HepG2 (cell line): ENCODE measurements at regions not wholly inside any gene's neighbourhood (a gene's known extent, or its start where the extent isn't known, plus 50 kb on each side); places are given as distances from the start of the nearest gene placed in this dataset.

Experiments
- ATAC-seq: fragments of 200-7000 bp; cut with Tn5 transposase; 3 replicates; pipeline ENCODE4 v1.9.1; 2020; ENCODE audit warnings: mild to moderate bottlenecking, moderate library complexity
- BruUV-seq: library from RNA; stranded (reverse); fragments of 400-500 nt; replicated peaks from 2 replicates; lab custom pipeline; 2021; lab: Mats Ljungman, UMichigan
- CTCF ChIA-PET: fragments of 300-600 bp; formaldehyde crosslinking; extraction: SDS; loops from one replicate; lab custom pipeline; 2021; ENCODE audit warnings: low total read pairs, inconsistent platforms, low intra/inter-chr PET ratio; lab: Yijun Ruan, JAX
- POLR2A ChIA-PET: fragments of 350-600 bp; sonication (Branson Sonifier 250); formaldehyde crosslinking; loops from one replicate; lab custom pipeline; 2020; ENCODE audit warnings: antibody characterized with exemption, inconsistent platforms; lab: Yijun Ruan, JAX
- DNase-seq: peaks from one replicate; pipeline ENCODE4 v3.0.0-alpha.2; 2015; ENCODE audit warnings: low spot score
- FAIRE-seq: peaks from 3 replicates; lab custom pipeline; 2011; peaks lifted over from hg19 to GRCh38; lab: Jason Lieb, UNC
- H2AFZ ChIP-seq: one replicate; pipeline ENCODE4 v1.6.1; 2011; ENCODE audit warnings: low read length, inconsistent platforms
- H3K27ac ChIP-seq: fragments of 300-600 bp; 3 replicates; pipeline ENCODE4 v1.8.0; 2011; ENCODE audit warnings: mixed run types, mild to moderate bottlenecking, mixed read lengths, low read length, inconsistent platforms; ENCODE audit not compliant: insufficient read depth; ENCODE audit errors: extremely low read length
- H3K27me3 ChIP-seq, 2 experiments: fragments of 200-600 bp in 1 of 2; 2 replicates in 1 of 2; 3 replicates in 1 of 2; pipeline versions ENCODE4 v1.6.0 to v1.8.0; 2011; ENCODE audit warnings: low read length in 2 of 2, mild to moderate bottlenecking in 2 of 2, moderate library complexity in 2 of 2, inconsistent platforms in 1 of 2; ENCODE audit not compliant: insufficient read depth in 2 of 2, control insufficient read depth in 1 of 2
- H3K36me3 ChIP-seq, 2 experiments: fragments of 200-600 bp in 1 of 2; replicated peaks in 1 of 2; 2 replicates in 1 of 2; 3 replicates in 1 of 2; pipeline versions ENCODE4 v1.5.1 to v1.8.0; 2011; ENCODE audit warnings: low read length in 2 of 2, inconsistent platforms in 1 of 2; ENCODE audit not compliant: insufficient read depth in 2 of 2, control insufficient read depth in 1 of 2
- H3K4me1 ChIP-seq: 2 replicates; pipeline ENCODE4 v1.5.1; 2012; ENCODE audit warnings: low read length, inconsistent platforms; ENCODE audit not compliant: insufficient read depth
- H3K4me2 ChIP-seq: 2 replicates; pipeline ENCODE4 v1.6.0; 2011; ENCODE audit warnings: low read depth, low read length, inconsistent platforms
- H3K4me3 ChIP-seq, 3 experiments: fragments of 200-600 bp in 1 of 3; sonication (generic), shearing (Covaris generic) in 1 of 3; replicated peaks in 1 of 3; 2 replicates each; pipeline ENCODE4 v1.5.1; 2011 to 2016; ENCODE audit warnings: low read length in 3 of 3, inconsistent platforms in 2 of 3, low read depth in 2 of 3, mild to moderate bottlenecking in 2 of 3, control low read depth in 1 of 3, mixed read lengths in 1 of 3; ENCODE audit not compliant: insufficient read depth in 1 of 3
- H3K79me2 ChIP-seq: one replicate; pipeline ENCODE4 v1.6.1; 2011; ENCODE audit warnings: low read length, inconsistent platforms; ENCODE audit not compliant: insufficient read depth
- H3K9ac ChIP-seq: 2 replicates; pipeline ENCODE4 v1.6.0; 2011; ENCODE audit warnings: mild to moderate bottlenecking, low read depth, low read length, inconsistent platforms; ENCODE audit not compliant: insufficient read depth
- H3K9me3 ChIP-seq: 2 replicates; pipeline ENCODE4 v1.5.1; 2012; ENCODE audit warnings: mild to moderate bottlenecking, low read length
- H4K20me1 ChIP-seq: 2 replicates; pipeline ENCODE4 v1.6.0; 2011; ENCODE audit warnings: inconsistent platforms, mild to moderate bottlenecking, low read length, moderate library complexity; ENCODE audit not compliant: insufficient read depth
- CREB1 ChIP-seq, 2 experiments: fragments of 450-650 bp in 1 of 2; IDR thresholded peaks; 2 replicates each; pipeline ENCODE4 v1.6.1; 2016 to 2017; ENCODE audit warnings: control low read depth in 1 of 2, mild to moderate bottlenecking in 1 of 2, missing compliant biosample characterization in 1 of 2, missing genetic modification characterization in 1 of 2
- FOXP1 ChIP-seq, 2 experiments: fragments of 450-650 bp in 1 of 2; IDR thresholded peaks; 2 replicates each; pipeline ENCODE4 v1.6.1; 2017 to 2018; ENCODE audit warnings: antibody characterized with exemption in 1 of 2
- IRF2 ChIP-seq: IDR thresholded peaks from 2 replicates; pipeline ENCODE4 v1.6.1; 2018; ENCODE audit warnings: missing genetic modification reagents, missing compliant biosample characterization
- RARG ChIP-seq: sonication (generic); formaldehyde crosslinking; IDR thresholded peaks from 2 replicates; pipeline ENCODE4 v1.4.0; 2020; ENCODE audit warnings: low read depth, mild to moderate bottlenecking, missing genetic modification reagents
- RELA ChIP-seq: sonication (generic); formaldehyde crosslinking; IDR thresholded peaks from 2 replicates; pipeline ENCODE4 v1.4.0; 2020; ENCODE audit warnings: missing genetic modification reagents
- SIN3B ChIP-seq: fragments of 150-350 bp; IDR thresholded peaks from 2 replicates; pipeline ENCODE4 v1.6.1; 2014; ENCODE audit warnings: low read length
- SMAD3 ChIP-seq: sonication (generic); formaldehyde crosslinking; IDR thresholded peaks from 2 replicates; pipeline ENCODE4 v1.4.0; 2020; ENCODE audit warnings: missing genetic modification reagents
- SNAPC5 ChIP-seq: sonication (generic); formaldehyde crosslinking; IDR thresholded peaks from 2 replicates; pipeline ENCODE4 v1.8.1; 2023; ENCODE audit warnings: mild to moderate bottlenecking, missing genetic modification reagents, borderline replicate concordance
- THAP9 ChIP-seq: sonication (generic); formaldehyde crosslinking; IDR thresholded peaks from 2 replicates; pipeline ENCODE4; 2020; ENCODE audit warnings: missing genetic modification reagents, mild to moderate bottlenecking, borderline replicate concordance
- TIGD3 ChIP-seq: sonication (generic); formaldehyde crosslinking; IDR thresholded peaks from 2 replicates; pipeline ENCODE4 v1.5.1; 2020; ENCODE audit warnings: mild to moderate bottlenecking, missing genetic modification reagents, borderline replicate concordance
- ZFP36 ChIP-seq: fragments of 150-350 bp; IDR thresholded peaks from 2 replicates; pipeline ENCODE4 v1.6.1; 2018; ENCODE audit warnings: borderline replicate concordance, low read length, low read depth; ENCODE audit not compliant: partially characterized antibody
- ZNF251 ChIP-seq: sonication (generic); formaldehyde crosslinking; IDR thresholded peaks from 2 replicates; pipeline ENCODE4 v1.9.0; 2021; ENCODE audit warnings: mild to moderate bottlenecking, missing genetic modification reagents
- ZNF772 ChIP-seq: sonication (generic); formaldehyde crosslinking; IDR thresholded peaks from 2 replicates; pipeline ENCODE4 v1.5.0; 2020; ENCODE audit warnings: mild to moderate bottlenecking, missing genetic modification reagents
- ZNF773 ChIP-seq: sonication (generic); formaldehyde crosslinking; IDR thresholded peaks from 2 replicates; pipeline ENCODE4 v1.4.0; 2020; ENCODE audit warnings: missing genetic modification reagents, borderline replicate concordance
- ZNF788 ChIP-seq: sonication (generic); formaldehyde crosslinking; IDR thresholded peaks from 2 replicates; pipeline ENCODE4 v1.5.0; 2020; ENCODE audit warnings: mild to moderate bottlenecking, missing genetic modification reagents, borderline replicate concordance
- ZSCAN20 ChIP-seq: sonication (generic); formaldehyde crosslinking; IDR thresholded peaks from 2 replicates; pipeline ENCODE4 v1.4.0; 2020; ENCODE audit warnings: missing genetic modification reagents, mild to moderate bottlenecking, borderline replicate concordance
- WGBS: methylation state at CpG from one replicate; pipeline ENCODE4 v1.1.6; 2017; ENCODE audit warnings: low lambda C conversion rate; 5-methylcytosine and 5-hydroxymethylcytosine counted together
- in situ Hi-C: cut with HindIII; loops from 2 replicates; pipeline ENCODE4 v1.10.0; 2017; ENCODE audit warnings: low pct_unique_long_range_greater_than_20kb; ENCODE audit not compliant: extremely low pct_ligation_motif_present
- intact Hi-C: fragments of 100-400 bp; cut with micrococcal nuclease; formaldehyde crosslinking; loops from one replicate; pipeline ENCODE4 v1.10.0; 2022; ENCODE audit not compliant: unreplicated experiment

- CTCF ChIA-PET = no interaction called here
- FAIRE-seq = no peak
- no TSS peak for BruUV-seq
Measured at GRCh38 chr9:126084696-126085095, 241.9 kb upstream of the MVB12B start.

GRCh38 chr9:126085170-126085569, 241.5 kb upstream of the MVB12B start:
- no peak for TF ChIP-seq ZNF251
- no peak for TF ChIP-seq THAP9 (CRISPR knock-in tag)
- TF ChIP-seq ZNF788 (CRISPR knock-in tag) = no peak
- TF ChIP-seq RELA (CRISPR knock-in tag) = no peak
- no peak for TF ChIP-seq FOXP1 (IDR thresholded peaks at IDR 0.05)
- TF ChIP-seq FOXP1 (CRISPR knock-in tag; IDR thresholded peaks at IDR 0.05) = no peak
- TF ChIP-seq ZFP36 = no peak
- no peak for TF ChIP-seq ZNF772 (CRISPR knock-in tag)
- no peak for TF ChIP-seq SNAPC5 (CRISPR knock-in tag)
- TF ChIP-seq RARG (CRISPR knock-in tag) = no peak
- no peak for TF ChIP-seq SIN3B

More at GRCh38 chr9:126084696-126085095, 241.9 kb upstream of the MVB12B start:
- Histone ChIP-seq H3K4me1 (no peaks in the 10 kb centered on the region), H3K4me3 (no peak overlapping the region), H3K4me2 (no peak overlapping the region), H3K27me3 (no peaks in the 10 kb centered on the region; a peak in 1 of 5 replicates)
- intact Hi-C loops = no loop called here
- no peak for TF ChIP-seq IRF2 (CRISPR knock-in tag)
- no peak for TF ChIP-seq TIGD3
- no peak for TF ChIP-seq SMAD3 (CRISPR knock-in tag)
- TF ChIP-seq ZNF773 (CRISPR knock-in tag) = no peak
- TF ChIP-seq CREB1 (IDR thresholded peaks at IDR 0.05) = peak; percentile 70
- TF ChIP-seq CREB1 (CRISPR knock-in tag; IDR thresholded peaks at IDR 0.05) = no peak
- no peak for TF ChIP-seq ZSCAN20
- TF ChIP-seq, all 625 proteins: peak for 1
- H3K27ac ChIP-seq = no peak overlapping the region
- 24% methylated on average over 6 of the region's 8 CpGs for WGBS
- no peak overlapping the region for H3K9ac ChIP-seq
- in situ Hi-C loops = no loop called here
- H2AFZ ChIP-seq = no peak overlapping the region
- POLR2A ChIA-PET = no interaction called here
- DNase-seq = no peak
- no peaks in the 10 kb centered on the region for H3K36me3 ChIP-seq
- no peaks in the 10 kb centered on the region for H4K20me1 ChIP-seq
- no peaks in the 10 kb centered on the region for H3K9me3 ChIP-seq
- no peaks in the 10 kb centered on the region for H3K79me2 ChIP-seq
- no peak for ATAC-seq

More at GRCh38 chr9:126085170-126085569, 241.5 kb upstream of the MVB12B start:
- Histone ChIP-seq H2AFZ (no peak overlapping the region), H3K9ac (no peak overlapping the region), H3K27me3 (no peaks in the 10 kb centered on the region; a peak in 1 of 5 replicates), H3K9me3 (no peaks in the 10 kb centered on the region), H3K4me3 (no peak overlapping the region), H3K36me3 (no peaks in the 10 kb centered on the region), H3K27ac (no peak overlapping the region), H3K4me1 (no peaks in the 10 kb centered on the region), H3K4me2 (no peak overlapping the region), H4K20me1 (no peaks in the 10 kb centered on the region), H3K79me2 (no peaks in the 10 kb centered on the region)
- intact Hi-C loops (no loop called here), in situ Hi-C loops (no loop called here)
- no TSS peak for BruUV-seq
- ChIA-PET POLR2A (no interaction called here), CTCF (no interaction called here)
- FAIRE-seq (no peak), DNase-seq (no peak), ATAC-seq (no peak)
- 0% methylated on average over 2 of the region's 2 CpGs for WGBS
